SU-DHL-6 (cell line): ENCODE measurements at regions not wholly inside any gene's neighbourhood (a gene's known extent, or its start where the extent isn't known, plus 50 kb on each side); places are given as distances from the start of the nearest gene placed in this dataset.

Experiments used
- EZH2phosphoT487 ChIP-seq: fragments of 200-600 bp; sonication (generic), shearing (Covaris generic); conservative IDR thresholded peaks from 2 replicates; pipeline ENCODE4 v1.6.1; 2018; ENCODE audit warnings: mild to moderate bottlenecking, antibody characterized with exemption, low read length, moderate library complexity, mixed read lengths
- TF ChIP-seq, protein P1 (sequence below): fragments of 200-600 bp; sonication (generic); IDR thresholded peaks from one replicate; pipeline ENCODE4 v1.5.1; 2017; ENCODE audit warnings: antibody characterized with exemption, mild to moderate bottlenecking, low read length, moderate library complexity; ENCODE audit not compliant: insufficient read depth, poor library complexity, severe bottlenecking

DNA sequence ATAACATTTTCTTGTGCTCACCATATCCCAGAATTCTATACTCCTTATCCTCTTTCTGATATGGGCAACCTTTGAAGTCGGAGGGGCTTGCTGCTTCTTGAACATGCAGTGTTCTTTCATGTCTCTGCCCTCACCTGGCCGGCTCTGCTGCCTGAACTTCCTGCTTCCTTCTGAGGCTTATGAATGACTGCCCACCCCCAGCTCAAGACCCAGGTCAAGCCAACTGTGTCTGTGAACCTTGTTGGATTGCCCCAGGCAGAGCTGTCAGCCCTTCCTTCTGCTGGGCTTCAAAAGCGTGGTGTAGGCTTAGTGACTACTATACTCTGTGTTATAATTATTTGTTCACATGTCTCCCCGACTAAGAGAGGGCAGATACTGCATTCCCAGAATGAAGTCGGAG lies 506.5 kb downstream of the HS3ST4 start:
- TF ChIP-seq, protein P1, sequence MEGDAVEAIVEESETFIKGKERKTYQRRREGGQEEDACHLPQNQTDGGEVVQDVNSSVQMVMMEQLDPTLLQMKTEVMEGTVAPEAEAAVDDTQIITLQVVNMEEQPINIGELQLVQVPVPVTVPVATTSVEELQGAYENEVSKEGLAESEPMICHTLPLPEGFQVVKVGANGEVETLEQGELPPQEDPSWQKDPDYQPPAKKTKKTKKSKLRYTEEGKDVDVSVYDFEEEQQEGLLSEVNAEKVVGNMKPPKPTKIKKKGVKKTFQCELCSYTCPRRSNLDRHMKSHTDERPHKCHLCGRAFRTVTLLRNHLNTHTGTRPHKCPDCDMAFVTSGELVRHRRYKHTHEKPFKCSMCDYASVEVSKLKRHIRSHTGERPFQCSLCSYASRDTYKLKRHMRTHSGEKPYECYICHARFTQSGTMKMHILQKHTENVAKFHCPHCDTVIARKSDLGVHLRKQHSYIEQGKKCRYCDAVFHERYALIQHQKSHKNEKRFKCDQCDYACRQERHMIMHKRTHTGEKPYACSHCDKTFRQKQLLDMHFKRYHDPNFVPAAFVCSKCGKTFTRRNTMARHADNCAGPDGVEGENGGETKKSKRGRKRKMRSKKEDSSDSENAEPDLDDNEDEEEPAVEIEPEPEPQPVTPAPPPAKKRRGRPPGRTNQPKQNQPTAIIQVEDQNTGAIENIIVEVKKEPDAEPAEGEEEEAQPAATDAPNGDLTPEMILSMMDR: no peak
- no peak for TF ChIP-seq EZH2phosphoT487
